ENCODE measurements at regions not wholly inside any gene's neighbourhood (a gene's known extent, or its start where the extent isn't known, plus 50 kb on each side); places are given as distances from the start of the nearest gene placed in this dataset.

DNA sequence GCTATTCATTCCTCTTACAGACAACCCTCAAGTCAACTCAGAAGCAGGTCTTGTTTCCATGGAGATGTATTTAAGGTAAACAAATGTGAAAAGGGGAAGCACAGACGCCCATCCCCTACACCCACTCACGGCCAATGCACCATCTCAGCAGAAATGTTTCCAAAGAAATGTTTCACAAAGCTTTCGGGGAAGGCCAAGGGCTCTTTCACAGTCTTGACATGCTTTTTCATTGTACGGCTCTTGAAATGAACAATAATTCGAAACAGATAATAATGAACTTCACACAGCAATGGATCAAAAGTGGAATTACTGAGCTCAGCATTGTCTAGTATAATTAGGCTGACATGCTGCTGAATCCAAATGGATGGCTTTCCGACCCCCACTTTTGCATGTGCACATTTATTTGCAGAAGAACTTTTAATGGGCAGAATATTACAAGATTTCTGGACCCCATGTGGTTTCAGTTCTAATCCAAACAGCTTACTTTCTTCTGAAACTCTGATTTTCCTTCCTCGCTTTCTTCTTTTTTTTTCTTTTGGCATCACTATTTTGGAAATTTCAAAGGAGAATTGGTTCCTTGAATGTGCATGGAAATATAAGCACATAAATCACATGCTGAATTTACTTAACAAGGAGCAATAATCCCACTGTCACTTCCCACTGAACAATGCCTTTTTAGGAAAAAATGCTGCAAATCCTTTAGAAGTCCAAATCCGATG lies 160.9 kb downstream of the SMIM20 start:
- DNase-seq: no peak

DNA sequence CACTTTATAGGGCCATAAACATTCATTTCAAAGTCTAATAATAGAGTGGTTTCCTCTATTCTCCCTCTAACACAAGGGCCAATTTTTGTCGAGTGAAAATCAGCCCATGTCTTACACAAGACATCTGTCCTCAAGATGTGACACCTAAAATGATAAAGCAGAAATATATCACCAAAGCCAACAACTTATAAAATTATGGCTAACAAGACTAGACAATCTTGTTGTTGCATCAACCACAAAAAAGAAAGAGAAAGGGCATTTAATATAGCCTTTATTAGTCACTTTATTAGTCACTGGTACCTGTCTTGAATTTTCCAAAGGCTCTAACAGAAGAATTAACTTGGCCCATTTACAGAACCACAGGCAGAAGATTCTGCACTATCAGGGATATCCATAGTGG lies 161.6 kb downstream of the SMIM20 start:
- no peak for DNase-seq

DNA sequence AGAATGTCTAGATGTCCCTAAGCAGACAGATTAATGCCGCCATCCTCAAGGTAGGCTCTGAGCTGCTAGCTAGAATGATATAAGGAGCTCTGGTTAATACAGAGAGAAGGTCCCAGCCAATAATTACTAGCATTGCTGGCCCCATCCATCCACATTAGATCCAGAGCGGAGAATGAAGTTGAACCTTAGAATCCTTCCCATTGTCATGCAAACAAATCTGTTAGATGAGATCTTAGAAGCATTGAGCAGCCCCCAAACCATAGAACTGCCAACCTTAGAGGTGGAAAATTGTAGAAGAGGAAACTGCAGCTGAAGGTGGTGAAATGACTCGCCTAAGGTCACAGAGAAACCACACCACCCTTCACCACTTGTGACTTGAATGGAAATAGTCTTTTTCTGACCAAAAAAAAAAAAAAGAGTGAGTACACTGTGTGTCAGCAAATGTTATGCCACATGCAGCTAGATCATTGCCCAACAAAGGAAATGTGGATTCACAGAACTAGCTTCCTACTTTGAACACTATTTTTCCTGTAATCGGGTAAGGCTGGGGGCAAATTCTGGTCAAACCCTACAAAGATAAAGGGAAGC lies 162.1 kb downstream of the SMIM20 start:
- DNase-seq: no peak

DNA sequence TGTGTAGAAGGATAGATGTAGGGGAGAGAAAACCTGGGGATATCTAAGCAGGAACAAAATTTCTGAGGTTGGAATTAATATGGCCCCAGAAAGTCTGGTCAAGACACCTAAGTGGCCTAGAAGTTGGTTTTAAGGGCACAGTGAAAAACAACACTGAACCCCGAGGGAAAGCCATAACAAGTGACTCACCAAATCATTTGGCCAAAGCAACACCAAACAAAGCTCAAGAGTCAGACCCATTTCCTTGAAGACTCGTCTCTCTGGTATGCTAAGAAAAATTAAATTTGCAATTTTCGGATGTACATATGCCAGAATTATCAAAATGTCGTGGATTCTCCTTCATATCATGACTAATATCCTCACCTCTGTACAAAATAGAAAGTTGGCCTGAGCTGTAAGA lies 162.9 kb downstream of the SMIM20 start:
- DNase-seq: no peak

DNA sequence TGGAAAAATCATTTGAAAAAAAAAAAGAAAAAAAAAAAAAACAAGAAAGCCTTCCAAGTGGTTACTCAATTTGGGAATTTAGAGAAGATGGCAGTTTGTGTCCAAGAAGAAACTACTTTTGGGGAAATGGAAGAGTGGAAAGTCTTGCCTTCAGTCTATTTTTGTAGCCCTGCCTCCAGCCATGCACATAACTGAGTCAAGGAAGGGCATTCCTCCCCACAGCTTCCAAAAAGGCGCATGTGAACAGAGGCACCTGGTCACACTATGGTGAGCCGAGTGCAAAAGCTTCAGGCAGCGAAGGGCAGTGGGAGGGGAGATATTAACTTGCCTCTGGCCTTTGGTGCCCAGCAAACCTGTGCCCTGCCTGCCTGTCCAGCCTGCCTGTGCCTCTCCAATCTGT lies 163.7 kb downstream of the SMIM20 start:
- no peak for DNase-seq

DNA sequence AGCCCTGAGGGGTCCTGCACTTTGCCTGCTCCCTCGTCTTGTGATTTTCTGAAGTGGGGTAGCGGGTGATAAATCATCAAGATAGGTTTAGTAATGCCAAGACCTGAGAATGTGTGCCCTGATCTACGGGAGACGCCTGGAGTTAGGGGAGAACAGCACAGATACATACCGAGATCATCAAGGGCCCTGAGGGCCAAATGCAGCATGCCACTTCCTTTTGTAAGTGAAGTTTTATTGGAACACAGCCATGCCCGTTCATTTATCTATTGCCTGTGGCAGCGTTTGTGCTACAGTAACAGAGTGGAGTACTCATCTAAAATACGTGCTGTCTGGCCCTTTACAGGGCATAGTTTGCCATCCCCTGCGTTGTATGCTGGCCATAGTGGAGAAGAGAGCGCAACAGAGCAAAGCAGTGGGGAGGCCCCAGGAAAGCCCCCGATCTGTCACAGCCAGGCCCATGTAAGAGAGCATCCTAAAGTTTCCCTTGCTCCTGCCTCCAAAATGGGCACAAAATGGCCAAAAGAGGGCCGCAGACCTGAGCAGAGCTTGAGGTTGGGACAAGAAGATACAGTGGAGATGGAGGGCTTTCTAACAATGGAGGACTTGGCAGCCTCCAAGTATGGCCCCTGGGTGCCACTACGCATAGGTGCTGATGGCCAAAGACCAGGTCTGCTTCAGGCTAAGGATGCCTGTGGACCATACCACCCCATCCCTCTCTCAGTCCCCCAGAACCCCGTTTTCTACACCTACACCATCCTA lies 167.0 kb downstream of the SMIM20 start:
- DNase-seq: no peak

DNA sequence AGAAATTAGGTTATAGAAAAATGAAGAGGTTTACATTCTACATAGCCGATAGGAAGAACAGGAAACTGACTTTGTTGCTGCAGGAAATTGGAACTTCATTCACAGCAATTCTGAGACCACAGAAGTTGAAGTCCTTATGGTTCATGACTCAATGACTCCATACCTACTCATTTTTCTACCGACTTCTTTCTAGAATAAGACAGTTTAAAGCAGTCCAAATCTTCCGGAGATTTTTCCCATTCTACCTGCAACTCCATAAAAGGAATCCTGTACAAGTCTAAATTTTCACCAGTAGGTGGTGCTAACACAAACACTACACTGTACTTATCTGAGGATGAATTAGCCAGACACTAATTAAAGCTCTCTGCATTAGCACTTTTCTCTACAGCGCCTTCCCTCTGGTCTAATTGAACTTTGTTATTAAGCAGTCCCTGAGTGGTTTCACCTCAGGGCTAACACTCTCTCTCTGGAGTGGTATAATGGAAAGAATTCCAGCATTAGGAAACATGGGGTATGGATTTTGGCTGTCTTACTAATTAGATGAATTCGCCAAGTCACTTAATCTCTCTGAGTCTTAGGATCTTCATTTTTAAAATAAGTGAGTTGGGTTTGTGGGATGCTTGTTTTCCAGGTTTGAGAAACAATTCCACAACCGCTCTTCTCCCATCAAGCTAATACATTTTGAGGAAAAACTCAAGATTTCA lies 167.9 kb downstream of the SMIM20 start:
- DNase-seq: no peak

DNA sequence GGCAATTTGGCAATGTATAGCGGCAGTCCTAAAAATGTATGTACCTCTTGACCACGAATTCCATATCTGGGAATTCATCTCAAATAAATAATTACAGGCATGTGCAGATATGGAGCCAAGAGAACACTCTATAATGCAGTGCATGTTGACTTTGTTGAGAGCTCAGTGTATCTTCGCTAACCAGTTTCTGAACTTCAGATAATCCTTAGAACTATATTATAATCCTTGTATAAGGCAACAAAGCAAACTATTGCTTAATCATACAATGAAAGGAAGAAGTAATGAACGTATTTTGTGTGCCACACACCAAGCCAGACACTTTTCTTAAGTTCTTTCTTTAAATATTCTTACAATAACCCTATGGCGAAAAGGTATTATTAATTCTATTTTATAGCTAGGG lies 168.5 kb downstream of the SMIM20 start:
- DNase-seq: no peak

DNA sequence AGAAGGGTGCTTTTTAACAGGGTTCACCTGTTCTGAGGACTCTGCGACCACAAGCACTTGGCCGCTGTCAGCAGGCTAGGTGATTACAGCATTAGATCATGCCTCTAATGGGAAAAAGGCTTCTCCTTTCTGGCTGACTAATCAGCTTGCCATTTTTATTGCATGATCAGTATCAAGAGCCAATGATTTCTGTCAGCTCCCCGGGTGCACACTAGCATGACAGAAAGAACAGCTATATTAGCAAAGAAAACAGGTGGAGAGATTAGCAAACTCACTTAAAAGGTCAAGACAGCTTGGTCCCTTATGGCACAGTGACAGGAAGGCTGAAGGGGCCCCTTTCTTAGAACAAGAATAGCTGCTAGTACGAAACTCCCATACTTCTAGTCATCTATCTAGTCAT lies 170.0 kb downstream of the SMIM20 start:
- DNase-seq: no peak

DNA sequence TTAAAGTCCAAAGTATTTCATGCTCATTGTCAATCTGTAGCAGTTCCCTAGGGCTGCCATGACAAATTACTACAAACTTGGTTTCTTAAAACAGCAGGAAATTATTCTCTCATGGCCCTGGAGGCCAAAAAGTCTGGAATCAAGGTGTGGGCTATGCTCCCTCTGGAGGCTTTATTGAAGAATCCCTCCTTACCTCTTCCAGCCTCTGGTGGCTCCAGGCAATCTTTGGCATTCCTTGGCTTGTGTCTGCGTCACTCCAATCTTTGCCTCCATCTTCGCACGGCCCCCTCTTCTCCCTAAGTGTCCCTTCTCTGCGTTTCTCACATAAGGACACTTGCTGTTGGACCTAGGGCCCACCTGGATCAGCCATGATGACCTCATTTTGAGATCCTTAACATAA lies 170.4 kb downstream of the SMIM20 start:
- DNase-seq: no peak

DNA sequence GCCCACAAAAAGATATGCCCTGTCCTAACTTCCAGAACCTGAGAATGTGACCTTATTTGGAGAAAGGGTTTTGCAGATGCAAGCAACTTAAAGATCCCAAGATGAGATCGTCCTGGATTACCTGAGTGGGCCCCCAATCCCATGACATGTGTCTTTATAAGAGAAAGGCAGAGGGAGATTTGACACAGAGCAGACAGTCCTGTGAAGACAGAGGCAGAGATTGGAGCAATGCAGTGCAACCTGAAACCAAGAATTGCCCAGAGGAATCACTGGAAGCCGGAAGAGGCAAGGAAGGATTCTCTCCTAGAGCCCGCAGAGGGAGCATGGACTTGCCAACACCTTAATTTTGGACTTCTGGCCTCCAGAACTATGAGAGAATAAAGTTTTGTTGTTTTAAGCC lies 171.5 kb downstream of the SMIM20 start:
- DNase-seq: no peak

DNA sequence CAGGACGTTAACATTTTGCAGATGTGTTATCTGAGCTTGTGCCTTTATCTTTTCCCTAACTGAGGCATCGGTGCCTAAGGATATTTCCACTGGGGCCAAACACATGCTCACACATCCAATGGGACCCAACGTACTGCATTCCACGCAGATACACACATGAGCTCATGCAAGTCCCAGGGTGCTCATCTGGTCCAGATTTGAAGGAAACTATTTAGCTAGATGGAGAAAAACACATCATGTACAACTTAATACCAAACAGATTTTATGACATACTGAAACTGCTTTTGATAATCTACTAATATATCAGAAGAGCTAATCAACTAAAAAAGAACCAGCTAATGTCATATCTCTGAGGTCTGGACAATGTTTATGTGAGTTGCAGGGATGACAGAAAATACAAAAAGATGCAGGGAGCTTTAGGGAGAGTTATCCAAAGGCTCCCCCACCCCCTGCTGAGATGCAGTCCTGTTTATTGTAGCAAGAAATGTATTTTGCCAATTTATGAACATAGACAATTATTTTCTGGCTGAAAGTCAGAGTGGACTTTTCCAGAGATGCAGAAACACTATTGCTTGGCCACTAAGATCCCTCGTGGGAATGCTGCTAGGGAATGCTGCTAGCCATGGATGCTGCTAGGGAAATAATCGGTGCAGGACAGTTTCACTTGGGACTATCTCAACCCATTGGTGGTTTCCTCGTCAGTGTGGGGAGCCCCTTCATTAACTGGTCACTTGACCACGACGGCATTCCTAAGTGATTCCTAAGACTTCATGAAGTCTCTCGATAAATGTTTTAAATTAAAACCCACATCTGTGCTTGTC lies 172.8 kb downstream of the SMIM20 start:
- DNase-seq: no peak

DNA sequence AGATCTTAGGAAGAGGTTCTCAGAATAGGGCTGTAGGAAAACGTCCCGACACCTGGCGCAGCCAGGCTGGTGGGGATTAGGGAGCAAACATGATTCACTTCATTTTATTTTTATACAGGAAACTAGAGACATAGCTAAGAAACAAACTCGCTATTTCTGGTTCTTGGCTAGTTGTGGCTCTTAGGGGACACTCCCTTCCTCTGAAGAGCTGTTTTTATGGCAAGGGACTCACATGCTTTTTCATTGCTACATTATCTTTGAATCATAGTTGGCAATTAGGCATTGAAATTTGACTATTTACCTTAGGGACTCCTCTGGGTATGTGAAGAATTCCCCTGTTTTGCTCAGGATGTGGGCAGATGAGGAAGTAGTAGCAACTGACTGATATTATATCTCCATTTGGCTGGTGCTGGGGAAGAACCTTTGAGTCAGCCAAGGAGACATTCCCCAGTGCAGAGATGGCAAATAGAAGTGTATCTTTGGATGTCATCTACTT lies 174.5 kb downstream of the SMIM20 start:
- DNase-seq: no peak

DNA sequence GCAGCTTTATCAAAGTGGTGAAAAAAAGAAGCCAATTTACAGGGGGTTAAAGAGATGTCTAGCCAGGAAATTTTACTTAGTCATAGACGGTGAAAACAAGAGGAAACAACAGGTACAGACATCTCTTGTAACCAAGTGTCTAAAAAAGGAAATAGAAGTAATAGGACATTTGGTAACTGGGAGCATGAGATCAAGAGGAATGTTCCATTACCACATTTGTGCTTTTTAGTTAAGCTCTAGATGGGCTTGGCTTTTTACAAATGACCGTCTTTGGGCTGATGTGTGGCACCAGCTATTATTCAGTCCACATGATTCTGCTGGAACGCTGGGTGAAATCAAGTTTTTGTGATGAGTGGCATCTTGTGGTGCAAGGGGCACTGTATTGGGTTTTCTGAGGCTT lies 179.5 kb downstream of the SMIM20 start:
- DNase-seq: no peak

DNA sequence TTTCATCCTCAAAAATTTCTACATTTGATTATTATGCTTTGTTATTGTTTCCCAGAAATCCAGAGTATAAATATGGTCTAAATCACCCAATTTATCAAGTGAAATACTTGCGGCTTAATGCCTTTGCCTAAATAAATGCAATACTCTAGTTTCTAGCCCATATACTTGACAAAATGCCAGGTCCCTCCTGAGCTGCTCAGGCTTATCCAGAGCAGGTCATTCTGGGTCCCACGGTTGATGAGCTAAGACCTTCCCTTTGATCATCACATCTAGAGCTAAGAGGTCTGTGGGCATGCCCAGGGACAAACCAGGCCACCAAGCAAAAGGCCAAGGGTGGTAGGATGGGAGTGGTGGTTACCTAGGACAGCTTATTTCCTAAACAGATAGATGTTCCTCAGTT lies 180.1 kb downstream of the SMIM20 start:
- no peak for DNase-seq

DNA sequence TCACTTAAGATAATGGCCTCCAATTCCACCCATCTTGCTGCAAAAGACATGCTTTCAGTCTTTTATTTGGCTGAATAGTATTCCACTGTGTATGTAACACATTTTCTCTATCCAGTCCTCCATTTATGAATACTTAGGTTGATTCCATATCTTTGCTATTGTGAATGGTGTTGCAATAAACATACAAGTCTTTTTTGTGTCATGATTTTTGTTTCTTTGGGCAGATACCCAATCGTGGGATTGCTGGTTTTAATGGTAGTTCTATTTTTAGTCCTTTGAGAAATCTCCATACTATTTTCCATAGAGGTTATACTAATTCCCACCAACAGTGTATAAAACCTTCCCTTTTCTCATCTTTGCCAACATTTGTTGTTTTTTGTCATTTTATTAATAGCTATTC lies 180.9 kb downstream of the SMIM20 start:
- no peak for DNase-seq

DNA sequence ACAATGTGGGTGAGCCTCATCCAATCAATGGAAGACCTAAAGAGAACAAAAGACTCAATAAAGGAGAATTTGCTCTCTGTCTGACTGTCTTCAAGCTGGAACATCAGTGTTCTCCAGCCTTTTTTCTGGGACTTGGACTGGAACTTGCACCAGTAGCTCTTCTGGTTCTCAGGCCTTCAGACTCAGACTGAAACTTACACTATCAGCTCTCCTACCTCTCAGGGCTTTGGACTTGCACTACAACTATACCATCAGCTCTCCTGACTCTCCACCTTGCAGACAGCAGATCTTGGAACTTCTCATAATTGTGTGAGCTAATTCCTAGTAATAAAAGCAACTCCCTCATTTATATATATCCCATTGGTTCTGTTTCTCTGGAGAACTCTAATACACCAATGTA lies 185.9 kb downstream of the SMIM20 start:
- DNase-seq: no peak

DNA sequence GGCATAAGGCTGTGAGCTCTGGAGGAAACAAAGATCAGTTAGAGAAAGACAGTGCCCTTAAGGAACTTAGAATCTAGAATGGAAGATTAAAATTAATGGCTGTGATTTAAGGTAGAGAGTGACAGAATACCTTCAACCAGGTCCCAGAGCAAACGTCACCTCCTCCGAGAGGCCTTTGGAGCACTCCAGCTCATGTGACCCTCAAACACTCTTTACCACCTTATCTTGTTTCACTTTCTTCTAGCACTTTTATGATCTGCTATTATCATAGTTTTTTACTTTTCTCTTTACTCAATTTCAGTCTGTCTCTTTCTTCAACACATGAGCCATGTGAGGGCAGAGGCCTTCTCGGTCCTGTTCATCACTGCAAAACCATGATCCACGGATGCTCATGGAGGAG lies 187.0 kb downstream of the SMIM20 start:
- no peak for DNase-seq

DNA sequence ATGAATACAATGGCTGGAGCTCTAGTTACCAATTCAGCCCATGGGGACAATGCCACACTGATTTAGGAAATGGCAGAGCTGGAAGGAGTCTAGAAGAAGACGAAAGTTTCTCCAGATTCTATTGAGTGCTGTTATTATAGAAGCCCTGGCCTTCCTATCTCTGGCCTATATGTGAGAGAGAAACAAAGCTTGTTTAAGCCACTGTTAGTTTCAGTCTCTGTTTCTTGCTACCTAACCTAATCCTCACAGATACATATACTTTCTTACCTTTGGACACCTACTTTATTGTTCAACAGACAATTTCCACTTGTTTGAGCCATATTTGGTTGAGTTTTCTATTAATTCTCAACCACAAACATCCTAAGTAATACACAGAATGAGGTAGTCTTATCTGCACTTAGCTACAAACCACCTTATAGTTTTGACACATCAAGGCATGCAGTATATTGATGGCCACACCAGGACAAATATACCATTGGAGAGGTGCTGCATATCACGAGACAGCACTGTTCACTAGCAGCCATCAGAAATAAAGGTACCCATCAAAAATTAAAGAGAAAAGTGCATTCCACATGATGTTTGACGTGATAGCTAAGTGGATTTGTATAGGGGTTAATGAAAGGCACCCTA lies 190.2 kb downstream of the SMIM20 start:
- DNase-seq: no peak

DNA sequence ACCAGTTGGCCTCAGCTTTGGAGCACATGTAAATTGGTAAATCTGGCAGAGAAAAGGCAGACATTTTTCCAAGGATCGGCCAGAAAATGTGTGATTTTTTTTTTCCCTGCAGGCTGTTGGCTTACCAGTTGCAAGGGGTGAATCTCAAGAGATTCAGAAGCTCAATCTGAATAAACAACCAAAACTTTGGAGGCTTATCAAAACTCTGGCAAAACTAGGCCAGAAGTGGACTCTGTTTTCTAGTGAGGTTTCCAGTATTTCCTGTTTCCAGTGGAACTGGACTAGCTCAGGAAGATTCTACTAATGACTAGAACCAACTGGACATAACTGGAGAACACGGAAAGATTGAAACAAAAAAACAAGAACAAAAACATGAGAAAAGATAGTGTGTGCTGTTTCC lies 191.3 kb downstream of the SMIM20 start:
- DNase-seq: no peak

DNA sequence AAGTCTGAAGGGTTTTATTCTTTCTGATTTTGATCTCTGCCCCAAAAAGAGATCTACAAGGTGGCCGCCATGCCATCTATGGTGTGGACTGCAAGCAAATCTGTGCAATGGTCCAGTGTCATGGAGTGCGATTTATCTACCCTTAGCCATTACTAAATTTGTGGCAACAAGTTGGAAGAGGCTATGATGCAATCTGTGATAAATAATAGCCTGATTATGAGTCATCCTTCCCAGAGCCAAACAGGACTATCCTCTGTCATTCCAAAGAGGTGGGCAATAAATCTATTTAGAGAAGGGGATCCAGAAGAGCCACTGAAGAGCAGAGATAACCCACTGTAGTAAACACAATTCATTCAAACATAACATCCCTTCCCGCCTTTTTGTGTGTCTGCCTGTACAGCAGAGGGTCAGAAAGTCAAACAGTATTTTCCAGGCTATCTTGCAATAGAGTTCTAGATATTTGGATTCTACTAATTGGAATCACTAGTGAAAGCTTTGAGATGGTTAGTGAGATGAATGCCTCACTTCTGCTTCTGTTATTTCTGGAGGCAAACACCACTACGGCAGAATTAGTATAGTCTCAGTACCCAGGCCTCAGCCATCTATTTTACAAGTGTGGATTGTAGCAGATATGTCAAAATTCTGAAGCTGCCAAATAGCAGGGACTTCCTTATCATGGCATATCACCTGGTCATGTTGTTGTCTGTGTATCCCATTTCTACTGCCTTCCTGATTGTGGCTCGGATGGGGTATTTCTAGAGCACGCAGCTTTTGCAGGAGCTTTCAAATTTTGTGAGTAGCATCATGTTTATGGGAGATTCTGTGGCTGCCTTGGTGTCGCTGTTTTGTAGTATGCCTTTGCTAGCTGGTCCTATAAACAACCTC lies 192.0 kb downstream of the SMIM20 start:
- no peak for DNase-seq

Measured in effector CD4-positive, alpha-beta T cell (primary cell).